ENCODE measurements at regions not wholly inside any gene's neighbourhood (a gene's known extent, or its start where the extent isn't known, plus 50 kb on each side); places are given as distances from the start of the nearest gene placed in this dataset.

DNA sequence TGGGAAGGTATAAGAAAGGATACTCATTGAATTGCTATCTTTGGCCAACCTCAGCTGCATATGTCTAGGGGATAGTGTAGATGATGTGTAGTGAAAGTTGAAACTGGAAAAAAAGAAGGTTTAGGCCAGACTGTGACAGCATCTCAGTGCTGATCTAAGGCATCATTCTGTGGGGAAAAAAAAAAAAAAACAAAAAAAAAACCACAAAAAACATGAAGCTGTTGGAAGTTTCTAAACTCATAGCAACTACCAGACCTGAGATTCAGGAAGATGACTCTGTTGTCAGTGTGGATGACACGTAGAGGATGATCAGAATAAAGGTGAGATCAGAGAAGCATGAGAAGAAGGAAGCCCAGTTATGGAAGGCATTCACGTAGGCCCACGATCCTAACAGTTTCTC is 100.8 kb upstream of the CNKSR3 start:
- no peak overlapping the region for H2AFZ ChIP-seq (ENCODE audit: low read depth, low read length)
- intact Hi-C loops (cut with micrococcal nuclease) = no loop called here
- H3K27ac ChIP-seq (ENCODE audit: insufficient read depth, low read depth, low read length) = no peak overlapping the region
- TF ChIP-seq, protein P1, sequence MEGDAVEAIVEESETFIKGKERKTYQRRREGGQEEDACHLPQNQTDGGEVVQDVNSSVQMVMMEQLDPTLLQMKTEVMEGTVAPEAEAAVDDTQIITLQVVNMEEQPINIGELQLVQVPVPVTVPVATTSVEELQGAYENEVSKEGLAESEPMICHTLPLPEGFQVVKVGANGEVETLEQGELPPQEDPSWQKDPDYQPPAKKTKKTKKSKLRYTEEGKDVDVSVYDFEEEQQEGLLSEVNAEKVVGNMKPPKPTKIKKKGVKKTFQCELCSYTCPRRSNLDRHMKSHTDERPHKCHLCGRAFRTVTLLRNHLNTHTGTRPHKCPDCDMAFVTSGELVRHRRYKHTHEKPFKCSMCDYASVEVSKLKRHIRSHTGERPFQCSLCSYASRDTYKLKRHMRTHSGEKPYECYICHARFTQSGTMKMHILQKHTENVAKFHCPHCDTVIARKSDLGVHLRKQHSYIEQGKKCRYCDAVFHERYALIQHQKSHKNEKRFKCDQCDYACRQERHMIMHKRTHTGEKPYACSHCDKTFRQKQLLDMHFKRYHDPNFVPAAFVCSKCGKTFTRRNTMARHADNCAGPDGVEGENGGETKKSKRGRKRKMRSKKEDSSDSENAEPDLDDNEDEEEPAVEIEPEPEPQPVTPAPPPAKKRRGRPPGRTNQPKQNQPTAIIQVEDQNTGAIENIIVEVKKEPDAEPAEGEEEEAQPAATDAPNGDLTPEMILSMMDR (IDR thresholded peaks at IDR 0.05; ENCODE audit: extremely low read depth in 1 of 2, insufficient read depth in 1 of 2, low read depth in 1 of 2, low read length in 2 of 2) = no peak
- no peak for TF ChIP-seq JUN (IDR thresholded peaks at IDR 0.05; ENCODE audit: borderline replicate concordance, insufficient read depth, insufficient read length, low read depth)
- no peak for TF ChIP-seq MYC (IDR thresholded peaks at IDR 0.05; ENCODE audit: low read depth, low read length)
- TF ChIP-seq POLR2A (IDR thresholded peaks at IDR 0.05; ENCODE audit: low read depth, low read length) = no peak
- TF ChIP-seq, protein P2, sequence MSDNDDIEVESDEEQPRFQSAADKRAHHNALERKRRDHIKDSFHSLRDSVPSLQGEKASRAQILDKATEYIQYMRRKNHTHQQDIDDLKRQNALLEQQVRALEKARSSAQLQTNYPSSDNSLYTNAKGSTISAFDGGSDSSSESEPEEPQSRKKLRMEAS (IDR thresholded peaks at IDR 0.05; ENCODE audit: insufficient read depth, insufficient read length) = no peak
- H3K36me3 ChIP-seq (ENCODE audit: control insufficient read depth in 2 of 2, extremely low read depth in 1 of 2, insufficient read depth in 2 of 2, low read length in 2 of 2) = no peaks in the 10 kb centered on the region
- no peak overlapping the region for H3K4me2 ChIP-seq (ENCODE audit: insufficient read depth, low read length)
- H3K9me1 ChIP-seq (replicated peaks; ENCODE audit: control insufficient read depth, extremely low read depth, insufficient read depth, low read length) = no peaks in the 10 kb centered on the region
- peaks cover 22% of the 10 kb centered on the region for H3K4me1 ChIP-seq (ENCODE audit: control insufficient read depth, extremely low read depth, insufficient read depth, low read length)
- H3K9ac ChIP-seq (replicated peaks; ENCODE audit: extremely low read depth, insufficient read depth, low read length) = no peak overlapping the region
- no peaks in the 10 kb centered on the region for H3K9me3 ChIP-seq (replicated peaks; ENCODE audit: control insufficient read depth, insufficient read depth, low read length)
- no peak overlapping the region for H3K4me3 ChIP-seq (replicated peaks in 1 of 3; ENCODE audit: insufficient read depth in 1 of 3, low read depth in 1 of 3, low read length in 3 of 3)
- FAIRE-seq = no peak
- ChIA-PET CTCF (no interaction called here), POLR2A (no interaction called here)
- H3K27me3 ChIP-seq (ENCODE audit: control insufficient read depth in 2 of 2, insufficient read depth in 2 of 2, low read length in 2 of 2) = no peaks in the 10 kb centered on the region
- dilution Hi-C loops (cut with MboI; ENCODE audit: extremely low pct_ligation_motif_present, low sequenced_read_pairs) = no loop called here
- H4K20me1 ChIP-seq (replicated peaks; ENCODE audit: control insufficient read depth, extremely low read depth, insufficient read depth, low read length) = no peaks in the 10 kb centered on the region
- BruUV-seq (replicated peaks) = no TSS peak
- no peaks in the 10 kb centered on the region for H3K79me2 ChIP-seq (ENCODE audit: control insufficient read depth, insufficient read depth, low read length)
- no peak for DNase-seq (ENCODE audit: low read depth, low spot score)

GRCh38 chr6:154611847-154612246 is 101.4 kb upstream of the CNKSR3 start:
- no peak for DNase-seq (ENCODE audit: low read depth, low spot score)
- intact Hi-C loops (cut with micrococcal nuclease) = no loop called here

More at GRCh38 chr6:154611847-154612246, 101.4 kb upstream of the CNKSR3 start:
- Histone ChIP-seq H3K4me1 (ENCODE audit: control insufficient read depth, extremely low read depth, insufficient read depth, low read length) (peaks cover 22% of the 10 kb centered on the region), H2AFZ (ENCODE audit: low read depth, low read length) (no peak overlapping the region), H3K79me2 (ENCODE audit: control insufficient read depth, insufficient read depth, low read length) (no peaks in the 10 kb centered on the region), H3K4me3 (replicated peaks in 1 of 3; ENCODE audit: insufficient read depth in 1 of 3, low read depth in 1 of 3, low read length in 3 of 3) (no peak overlapping the region), H3K9ac (replicated peaks; ENCODE audit: extremely low read depth, insufficient read depth, low read length) (no peak overlapping the region), H4K20me1 (replicated peaks; ENCODE audit: control insufficient read depth, extremely low read depth, insufficient read depth, low read length) (no peaks in the 10 kb centered on the region), H3K4me2 (ENCODE audit: insufficient read depth, low read length) (no peak overlapping the region), H3K36me3 (ENCODE audit: control insufficient read depth in 2 of 2, extremely low read depth in 1 of 2, insufficient read depth in 2 of 2, low read length in 2 of 2) (no peaks in the 10 kb centered on the region), H3K9me1 (replicated peaks; ENCODE audit: control insufficient read depth, extremely low read depth, insufficient read depth, low read length) (no peaks in the 10 kb centered on the region), H3K9me3 (replicated peaks; ENCODE audit: control insufficient read depth, insufficient read depth, low read length) (no peaks in the 10 kb centered on the region), H3K27ac (ENCODE audit: insufficient read depth, low read depth, low read length) (no peak overlapping the region), H3K27me3 (ENCODE audit: control insufficient read depth in 2 of 2, insufficient read depth in 2 of 2, low read length in 2 of 2) (no peaks in the 10 kb centered on the region)
- TF ChIP-seq, protein P1 (IDR thresholded peaks at IDR 0.05; ENCODE audit: extremely low read depth in 1 of 2, insufficient read depth in 1 of 2, low read depth in 1 of 2, low read length in 2 of 2) = no peak
- TF ChIP-seq JUN (IDR thresholded peaks at IDR 0.05; ENCODE audit: borderline replicate concordance, insufficient read depth, insufficient read length, low read depth) = no peak
- no peak for TF ChIP-seq GATA2 (IDR thresholded peaks at IDR 0.05; ENCODE audit: insufficient read depth, insufficient read length, low read depth, low read length)
- no peak for TF ChIP-seq FOS (IDR thresholded peaks at IDR 0.05; ENCODE audit: borderline replicate concordance, insufficient read depth, low read length)
- no peak for TF ChIP-seq MYC (IDR thresholded peaks at IDR 0.05; ENCODE audit: low read depth, low read length)
- no peak for TF ChIP-seq POLR2AphosphoS5 (IDR thresholded peaks at IDR 0.05; ENCODE audit: insufficient read depth, low read depth, low read length)
- no peak for TF ChIP-seq EZH2 (IDR thresholded peaks at IDR 0.05; ENCODE audit: borderline replicate concordance, low read depth, low read length, severe bottlenecking)
- TF ChIP-seq POLR2A (IDR thresholded peaks at IDR 0.05; ENCODE audit: low read depth, low read length) = no peak
- TF ChIP-seq, protein P2 (IDR thresholded peaks at IDR 0.05; ENCODE audit: insufficient read depth, insufficient read length) = no peak
- no TSS peak for BruUV-seq (replicated peaks)
- ChIA-PET CTCF (no interaction called here), POLR2A (no interaction called here)
- no peak for FAIRE-seq
- dilution Hi-C loops (cut with MboI; ENCODE audit: extremely low pct_ligation_motif_present, low sequenced_read_pairs) = no loop called here

Measured in endothelial cell of umbilical vein (primary cell).